Gastrocnemius medialis (tissue), 4 donors: ENCODE measurements at regions not wholly inside any gene's neighbourhood (a gene's known extent, or its start where the extent isn't known, plus 50 kb on each side); places are given as distances from the start of the nearest gene placed in this dataset.

ENCODE experiments used
- ATAC-seq, 2 donors: fragments of 150-250 bp; one replicate each; pipeline ENCODE4 v1.9.1; 2016
- DNase-seq, 2 donors: peaks; one replicate each; pipeline ENCODE4 v3.0.0-alpha.2; 2019
- H3K27ac ChIP-seq, 4 donors: fragments of 200-600 bp; sonication (generic); 1 replicate in 1 of 4; 2 replicates in 3 of 4; pipeline ENCODE4 v1.5.1; 2016 to 2018; ENCODE audit warnings: mild to moderate bottlenecking in 2 of 4, moderate library complexity in 1 of 4
- H3K27me3 ChIP-seq, 3 donors: fragments of 200-600 bp; sonication (generic) in 2 of 3; 1 replicate in 1 of 3; 2 replicates in 2 of 3; pipeline versions ENCODE4 v1.5.1 to v1.6.0; 2016 to 2019; ENCODE audit warnings: mild to moderate bottlenecking in 1 of 3, moderate library complexity in 1 of 3
- H3K36me3 ChIP-seq, 2 donors: fragments of 200-600 bp; sonication (generic) in 1 of 2; one replicate each; pipeline ENCODE4 v1.5.1; 2017 to 2018
- H3K4me1 ChIP-seq, 2 donors: fragments of 200-600 bp; sonication (generic) in 1 of 2; one replicate each; pipeline ENCODE4 v1.5.1; 2016 to 2017; ENCODE audit warnings: mild to moderate bottlenecking in 2 of 2
- H3K4me3 ChIP-seq, 4 donors: fragments of 200-600 bp; sonication (generic) in 3 of 4; 1 replicate in 1 of 4; 2 replicates in 3 of 4; pipeline ENCODE4 v1.5.1; 2016 to 2019; ENCODE audit warnings: mild to moderate bottlenecking in 2 of 4
- H3K9me3 ChIP-seq, 3 donors: fragments of 200-600 bp; sonication (generic) in 2 of 3; 1 replicate in 1 of 3; 2 replicates in 2 of 3; pipeline ENCODE4 v1.5.1; 2016 to 2019
- POLR2A ChIP-seq, 2 donors: fragments of 450-650 bp; IDR thresholded peaks; one replicate each; pipeline ENCODE4 v1.6.1; 2017; ENCODE audit warnings: antibody characterized with exemption in 2 of 2, mild to moderate bottlenecking in 2 of 2, moderate library complexity in 2 of 2
- in situ Hi-C, 4 donors: fragments of 200-750 bp; cut with MboI; loops; one replicate each; pipeline versions ENCODE4 v1.15.0 to v1.8.0; 2017; ENCODE audit warnings: low sequenced_read_pairs in 4 of 4
- intact Hi-C: fragments of 100-400 bp; cut with DNase I; formaldehyde crosslinking; loops from one replicate; pipeline ENCODE4 v1.15.1; 2023; ENCODE audit warnings: low total_unique reads
- TF ChIP-seq, protein P1 (sequence below), 5 experiments: fragments of 450-650 bp in 3 of 5; fragments of 200-600 bp in 2 of 5; sonication (generic) in 2 of 5; IDR thresholded peaks in 4 of 5; conservative IDR thresholded peaks in 1 of 5; 1 replicate in 4 of 5; 2 replicates in 1 of 5; pipeline ENCODE4 v1.5.1; 2016 to 2019; ENCODE audit warnings: antibody characterized with exemption in 5 of 5, mild to moderate bottlenecking in 3 of 5, moderate library complexity in 3 of 5

DNA sequence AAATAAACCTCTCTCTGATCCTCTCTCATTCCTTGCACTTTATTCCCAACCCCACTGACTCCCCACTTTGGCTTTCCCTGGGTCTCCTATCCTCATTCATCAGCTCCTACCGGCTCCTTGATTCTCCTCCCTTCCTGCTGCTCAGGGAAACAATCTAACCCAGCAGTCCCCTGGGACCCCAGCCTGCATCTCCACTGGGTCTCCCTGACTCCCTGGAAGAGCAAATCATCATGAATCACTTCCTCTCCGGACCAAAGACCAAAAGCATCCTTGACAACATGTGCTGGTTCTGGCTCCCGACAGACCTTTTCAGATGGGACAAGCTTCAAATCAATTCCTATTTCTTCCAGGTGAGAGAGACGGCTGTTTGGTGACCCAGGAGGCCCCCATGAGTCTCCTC, 76.6 kb downstream of the HSPB8 start:
- Histone ChIP-seq H3K27me3 (no peaks in the 10 kb centered on the region), H3K4me1 (peaks cover 0 to 6% of the 10 kb centered on the region in 2 donors), H3K36me3 (no peaks in the 10 kb centered on the region), H3K4me3 (no peak overlapping the region), H3K27ac (no peak overlapping the region), H3K9me3 (no peaks in the 10 kb centered on the region)
- DNase-seq, result no peak
- intact Hi-C loops (no loop called here), in situ Hi-C loops (loop anchor here in 1 of 4 donors (25.0 kb wide), 1 partner anchor 143 kb away; no protein-coding TSS in a partner anchor)
- TF ChIP-seq POLR2A (IDR thresholded peaks at IDR 0.05), result no peak
- no peak for ATAC-seq

DNA sequence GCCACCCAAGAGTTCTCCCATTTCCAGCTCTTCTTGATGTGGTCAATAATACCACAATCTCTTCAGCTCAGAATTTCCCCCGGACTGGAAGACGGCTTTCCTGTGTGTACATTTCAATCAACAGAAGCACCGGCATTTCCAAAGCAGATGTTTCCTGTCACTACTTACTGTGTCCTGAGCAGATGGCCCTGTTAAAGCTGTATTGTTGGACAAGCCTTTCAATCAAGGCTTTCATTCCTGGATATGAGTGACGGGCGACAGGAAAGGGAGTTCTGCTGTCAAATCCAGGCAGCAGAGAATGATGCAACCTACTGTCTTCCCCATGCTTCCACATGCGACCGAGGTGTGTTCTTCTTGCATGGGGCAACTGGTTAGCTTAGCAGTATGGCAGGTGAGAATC, 76.4 kb upstream of the CCDC60 start:
- Histone ChIP-seq H3K27me3 (no peaks in the 10 kb centered on the region), H3K27ac (no peak overlapping the region), H3K4me3 (no peak overlapping the region), H3K9me3 (no peaks in the 10 kb centered on the region), H3K4me1 (no peaks in the 10 kb centered on the region), H3K36me3 (no peaks in the 10 kb centered on the region)
- TF ChIP-seq POLR2A (IDR thresholded peaks at IDR 0.05), result no peak
- TF ChIP-seq, protein P1, sequence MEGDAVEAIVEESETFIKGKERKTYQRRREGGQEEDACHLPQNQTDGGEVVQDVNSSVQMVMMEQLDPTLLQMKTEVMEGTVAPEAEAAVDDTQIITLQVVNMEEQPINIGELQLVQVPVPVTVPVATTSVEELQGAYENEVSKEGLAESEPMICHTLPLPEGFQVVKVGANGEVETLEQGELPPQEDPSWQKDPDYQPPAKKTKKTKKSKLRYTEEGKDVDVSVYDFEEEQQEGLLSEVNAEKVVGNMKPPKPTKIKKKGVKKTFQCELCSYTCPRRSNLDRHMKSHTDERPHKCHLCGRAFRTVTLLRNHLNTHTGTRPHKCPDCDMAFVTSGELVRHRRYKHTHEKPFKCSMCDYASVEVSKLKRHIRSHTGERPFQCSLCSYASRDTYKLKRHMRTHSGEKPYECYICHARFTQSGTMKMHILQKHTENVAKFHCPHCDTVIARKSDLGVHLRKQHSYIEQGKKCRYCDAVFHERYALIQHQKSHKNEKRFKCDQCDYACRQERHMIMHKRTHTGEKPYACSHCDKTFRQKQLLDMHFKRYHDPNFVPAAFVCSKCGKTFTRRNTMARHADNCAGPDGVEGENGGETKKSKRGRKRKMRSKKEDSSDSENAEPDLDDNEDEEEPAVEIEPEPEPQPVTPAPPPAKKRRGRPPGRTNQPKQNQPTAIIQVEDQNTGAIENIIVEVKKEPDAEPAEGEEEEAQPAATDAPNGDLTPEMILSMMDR (IDR thresholded peaks at IDR 0.05 in 4 of 5, conservative IDR thresholded peaks at IDR 0.05 in 1 of 5), result no peak
- in situ Hi-C loops (loop anchor here in 1 of 4 donors (25.0 kb wide), 1 partner anchor 146 kb away; no protein-coding TSS in a partner anchor), intact Hi-C loops (no loop called here)
- DNase-seq (no peak), ATAC-seq (no peak)

DNA sequence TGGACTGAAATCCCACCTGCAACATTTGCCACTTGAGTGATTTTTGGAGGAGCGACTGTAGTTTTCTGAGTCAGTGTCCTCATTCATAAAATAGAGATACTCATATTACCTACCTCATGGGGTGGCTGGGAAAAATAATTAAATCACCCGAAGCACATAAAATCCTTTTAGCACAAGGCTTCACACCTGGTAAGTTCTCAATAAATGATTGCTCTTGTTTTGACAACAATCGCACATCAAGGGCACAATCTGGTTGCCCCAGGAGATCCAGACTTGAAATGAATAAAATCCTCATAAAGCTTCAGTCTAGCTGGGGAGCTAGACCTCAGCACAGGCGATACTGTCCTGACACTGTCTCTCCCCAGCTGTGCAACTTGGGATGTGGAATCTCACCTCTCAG, 76.0 kb upstream of the CCDC60 start:
- no peak overlapping the region for H3K27ac ChIP-seq
- DNase-seq (no peak), ATAC-seq (no peak)
- H3K4me1 ChIP-seq, result no peaks in the 10 kb centered on the region
- no peak for TF ChIP-seq POLR2A (IDR thresholded peaks at IDR 0.05)
- no peaks in the 10 kb centered on the region for H3K36me3 ChIP-seq
- in situ Hi-C loops (loop anchor here in 1 of 4 donors (25.0 kb wide), 1 partner anchor 146 kb away; no protein-coding TSS in a partner anchor), intact Hi-C loops (no loop called here)
- H3K27me3 ChIP-seq, result no peaks in the 10 kb centered on the region
- H3K9me3 ChIP-seq, result no peaks in the 10 kb centered on the region
- H3K4me3 ChIP-seq, result no peak overlapping the region

DNA sequence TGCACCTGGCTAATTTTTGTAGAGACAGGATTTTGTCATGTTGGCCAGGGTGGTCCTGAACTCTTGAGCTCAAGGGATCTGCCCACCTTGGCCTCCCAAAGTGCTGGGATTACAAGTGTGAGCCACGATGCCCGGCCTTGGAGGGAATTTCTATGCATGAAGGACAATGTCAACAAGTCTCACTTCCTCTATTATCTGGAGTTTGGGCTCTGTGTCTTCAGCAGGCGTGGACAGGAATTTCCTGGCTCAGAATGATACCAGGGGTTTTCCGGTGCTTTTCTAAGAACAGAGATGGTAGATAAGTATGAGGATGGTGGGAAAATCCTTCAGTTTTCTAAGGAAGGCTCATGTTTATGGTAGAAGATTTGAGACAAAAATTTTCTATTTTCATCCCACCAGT, 75.0 kb upstream of the CCDC60 start:
- in situ Hi-C loops (loop anchor here in 1 of 4 donors (25.0 kb wide), 1 partner anchor 147 kb away; no protein-coding TSS in a partner anchor), intact Hi-C loops (no loop called here)
- TF ChIP-seq, protein P1 (IDR thresholded peaks at IDR 0.05 in 4 of 5, conservative IDR thresholded peaks at IDR 0.05 in 1 of 5), result no peak
- no peak for TF ChIP-seq POLR2A (IDR thresholded peaks at IDR 0.05)
- H3K4me3 ChIP-seq, result no peak overlapping the region
- H3K27me3 ChIP-seq, result no peaks in the 10 kb centered on the region
- DNase-seq (no peak), ATAC-seq (no peak)
- H3K36me3 ChIP-seq, result no peaks in the 10 kb centered on the region
- no peaks in the 10 kb centered on the region for H3K4me1 ChIP-seq
- H3K27ac ChIP-seq, result no peak overlapping the region
- no peaks in the 10 kb centered on the region for H3K9me3 ChIP-seq

DNA sequence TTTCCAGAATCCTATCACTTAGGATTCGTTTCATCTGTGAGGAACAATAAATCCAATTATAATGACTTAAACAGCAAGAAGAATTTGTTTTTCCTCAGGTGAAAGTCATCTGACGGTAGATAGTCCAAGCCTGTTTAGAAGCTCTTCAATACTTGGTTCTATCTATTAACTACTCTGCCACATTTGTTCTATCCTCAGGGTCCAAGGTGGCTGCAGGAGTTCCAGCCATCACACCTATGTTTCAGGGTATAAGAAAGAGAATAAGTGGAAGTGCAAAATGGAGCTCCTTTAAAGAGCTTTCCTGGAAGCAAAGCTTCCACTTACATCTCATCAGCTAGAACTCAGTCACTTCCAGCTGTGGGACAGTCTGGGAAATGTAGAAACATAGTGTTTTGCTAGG, 72.1 kb upstream of the CCDC60 start:
- in situ Hi-C loops, result loop anchor here in 1 of 4 donors (25.0 kb wide), 1 partner anchor 150 kb away; no protein-coding TSS in a partner anchor

More for the DNA sequence above, 72.1 kb upstream of the CCDC60 start:
- no peak overlapping the region for H3K4me3 ChIP-seq
- no peak overlapping the region for H3K27ac ChIP-seq
- TF ChIP-seq, protein P1 (IDR thresholded peaks at IDR 0.05 in 4 of 5, conservative IDR thresholded peaks at IDR 0.05 in 1 of 5), result no peak
- no peak for TF ChIP-seq POLR2A (IDR thresholded peaks at IDR 0.05)
- intact Hi-C loops, result no loop called here
- ATAC-seq (no peak), DNase-seq (no peak)
- no peaks in the 10 kb centered on the region for H3K27me3 ChIP-seq
- H3K9me3 ChIP-seq, result no peaks in the 10 kb centered on the region
- H3K4me1 ChIP-seq, result no peaks in the 10 kb centered on the region
- no peaks in the 10 kb centered on the region for H3K36me3 ChIP-seq
